IgD-negative memory B cell (primary cell): ENCODE measurements at regions not wholly inside any gene's neighbourhood (a gene's known extent, or its start where the extent isn't known, plus 50 kb on each side); places are given as distances from the start of the nearest gene placed in this dataset.
"Not testable (repeated sequence)": the region's sequence is repeated elsewhere in the genome, so short reads cannot be mapped to it uniquely, and the experiment has no call there.

Source experiments
- H3K27ac Mint-ChIP-seq, 3 donors: one replicate each; pipeline ENCODE4 v1.8.0; 2020 to 2022; ENCODE audit warnings: mild to moderate bottlenecking in 3 of 3, mixed read lengths in 3 of 3, moderate library complexity in 1 of 3
- H3K27me3 Mint-ChIP-seq: one replicate; pipeline ENCODE4 v1.8.0; 2021; ENCODE audit warnings: mixed read lengths
- H3K36me3 Mint-ChIP-seq: one replicate; pipeline ENCODE4 v1.8.0; 2020; ENCODE audit warnings: mild to moderate bottlenecking, mixed read lengths
- H3K4me1 Mint-ChIP-seq, 3 donors: one replicate each; pipeline ENCODE4 v1.8.0; 2020 to 2022; ENCODE audit warnings: mixed read lengths in 3 of 3, mild to moderate bottlenecking in 1 of 3
- H3K4me3 Mint-ChIP-seq, 4 donors: one replicate each; pipeline ENCODE4 v1.8.0; 2020 to 2022; ENCODE audit warnings: mild to moderate bottlenecking in 4 of 4, mixed read lengths in 4 of 4, moderate library complexity in 3 of 4
- H3K9me3 Mint-ChIP-seq, 3 donors: one replicate each; pipeline ENCODE4 v1.8.0; 2020 to 2021; ENCODE audit warnings: mixed read lengths in 3 of 3, mild to moderate bottlenecking in 1 of 3

DNA sequence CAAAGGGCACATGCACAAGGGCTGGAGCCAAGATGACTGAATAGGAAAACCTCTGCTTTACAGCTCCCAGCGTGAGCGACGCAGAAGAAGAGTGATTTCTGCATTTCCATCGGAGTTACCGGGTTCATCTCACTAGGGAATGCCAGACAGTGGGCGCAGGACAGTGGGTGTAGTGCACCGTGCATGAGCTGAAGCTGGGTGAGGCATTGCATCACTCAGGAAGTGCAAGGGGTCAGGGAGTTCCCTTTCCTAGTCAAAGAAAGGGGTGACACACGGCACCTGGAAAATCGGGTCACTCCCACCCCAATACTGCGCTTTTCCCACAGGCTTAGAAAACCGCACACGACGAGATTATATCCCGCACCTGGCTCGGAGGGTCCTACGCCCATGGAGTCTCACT, 64.5 kb upstream of the HTR1E start:
- H3K9me3 Mint-ChIP-seq, result peaks cover 8 to 35% (median 32%) of the 10 kb centered on the region in 3 donors
- H3K27me3 Mint-ChIP-seq, H3K36me3 Mint-ChIP-seq, H3K4me1 Mint-ChIP-seq, H3K4me3 Mint-ChIP-seq, H3K27ac Mint-ChIP-seq: not testable (repeated sequence)

DNA sequence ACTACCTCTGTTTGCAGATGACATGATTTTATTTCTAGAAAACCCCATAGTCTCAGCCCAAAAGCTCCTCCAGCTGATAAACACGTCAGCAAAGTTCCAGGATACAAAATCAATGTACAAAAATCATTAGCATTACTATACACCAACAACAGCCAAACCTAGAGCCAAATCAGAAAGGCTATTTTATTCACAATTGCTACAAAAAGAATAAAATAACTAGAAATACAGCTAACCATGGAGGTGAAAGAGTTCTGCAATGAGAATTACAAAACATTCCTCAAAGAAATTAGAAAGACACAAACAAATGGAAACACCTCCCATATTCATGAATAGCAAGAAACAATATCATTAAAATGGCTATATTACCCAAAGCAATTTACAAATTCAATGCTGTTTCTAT, 65.6 kb upstream of the HTR1E start:
- H3K36me3 Mint-ChIP-seq, result no peaks in the 10 kb centered on the region
- no peaks in the 10 kb centered on the region for H3K27me3 Mint-ChIP-seq
- H3K27ac Mint-ChIP-seq, result no peak overlapping the region
- peaks cover 8 to 38% (median 33%) of the 10 kb centered on the region in 3 donors for H3K9me3 Mint-ChIP-seq
- H3K4me3 Mint-ChIP-seq, result no peak overlapping the region
- no peaks in the 10 kb centered on the region for H3K4me1 Mint-ChIP-seq

DNA sequence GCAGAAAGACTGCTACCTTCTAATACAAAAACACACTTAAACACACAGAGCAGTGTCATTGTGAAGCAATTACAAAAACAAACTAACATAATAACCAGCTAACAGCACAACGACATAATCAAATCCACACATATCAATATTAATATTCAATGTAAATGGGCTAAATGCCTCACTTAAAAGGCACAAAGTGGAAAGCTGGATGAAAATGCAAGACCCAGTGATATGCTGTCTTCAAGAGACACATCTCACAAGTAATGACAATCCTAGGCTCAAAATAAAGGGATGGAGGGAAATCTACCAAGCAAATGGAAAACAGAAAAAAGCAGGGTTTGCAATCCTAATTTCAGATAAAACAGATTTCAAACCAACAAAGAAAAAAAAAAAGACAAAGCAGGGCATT, 67.8 kb upstream of the HTR1E start:
- Mint-ChIP-seq H3K27me3 (no peaks in the 10 kb centered on the region), H3K9me3 (peaks cover 8 to 38% (median 32%) of the 10 kb centered on the region in 3 donors), H3K36me3 (no peaks in the 10 kb centered on the region), H3K4me3 (no peak overlapping the region), H3K4me1 (no peaks in the 10 kb centered on the region), H3K27ac (no peak overlapping the region)

DNA sequence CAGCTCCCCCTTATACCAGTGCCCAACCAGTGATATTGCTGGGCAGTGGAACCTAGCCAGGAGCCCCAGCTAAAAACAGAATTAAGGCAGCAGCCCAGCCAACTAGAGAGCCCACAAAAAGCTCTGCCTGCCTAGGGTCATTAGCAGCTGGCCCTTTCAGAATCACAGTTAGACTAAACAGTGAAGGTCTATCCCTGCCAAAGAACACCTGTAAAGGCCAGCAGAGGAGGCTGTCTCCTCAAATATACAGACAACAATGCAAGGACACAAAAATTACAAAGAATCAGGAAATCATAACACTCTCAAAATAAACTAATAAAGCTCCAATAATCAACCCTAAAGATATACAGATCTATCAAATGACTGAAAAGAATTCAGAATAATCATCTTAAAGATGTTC, 77.8 kb upstream of the HTR1E start:
- Mint-ChIP-seq H3K36me3 (no peaks in the 10 kb centered on the region), H3K4me3 (no peak overlapping the region), H3K27me3 (no peaks in the 10 kb centered on the region), H3K9me3 (peaks cover 0 to 1% (median 0%) of the 10 kb centered on the region in 3 donors), H3K27ac (no peak overlapping the region), H3K4me1 (no peaks in the 10 kb centered on the region)

DNA sequence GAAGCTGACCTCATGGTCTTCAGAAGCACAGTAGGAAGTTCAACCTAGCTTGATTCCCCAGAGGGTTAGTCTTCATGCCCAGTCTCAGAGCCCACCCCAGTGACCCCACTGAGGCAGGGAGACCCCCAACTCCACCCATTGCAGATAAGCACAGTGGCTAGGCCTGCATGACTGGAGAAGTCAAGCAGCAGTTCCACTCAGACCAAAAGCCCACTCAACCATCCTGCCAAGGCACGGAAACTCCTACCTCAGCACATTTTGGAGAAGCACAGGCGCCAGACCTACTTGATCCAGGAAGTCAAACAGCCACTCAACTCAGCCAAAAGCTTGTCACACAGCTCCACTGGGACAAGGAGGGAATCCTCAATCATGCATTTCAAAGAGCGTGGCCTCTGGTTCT, 78.4 kb upstream of the HTR1E start:
- no peaks in the 10 kb centered on the region for H3K36me3 Mint-ChIP-seq
- no peak overlapping the region for H3K4me3 Mint-ChIP-seq
- H3K27me3 Mint-ChIP-seq, result no peaks in the 10 kb centered on the region
- H3K9me3 Mint-ChIP-seq, result peaks cover 0 to 3% (median 0%) of the 10 kb centered on the region in 3 donors
- H3K27ac Mint-ChIP-seq, result no peak overlapping the region
- no peaks in the 10 kb centered on the region for H3K4me1 Mint-ChIP-seq

DNA sequence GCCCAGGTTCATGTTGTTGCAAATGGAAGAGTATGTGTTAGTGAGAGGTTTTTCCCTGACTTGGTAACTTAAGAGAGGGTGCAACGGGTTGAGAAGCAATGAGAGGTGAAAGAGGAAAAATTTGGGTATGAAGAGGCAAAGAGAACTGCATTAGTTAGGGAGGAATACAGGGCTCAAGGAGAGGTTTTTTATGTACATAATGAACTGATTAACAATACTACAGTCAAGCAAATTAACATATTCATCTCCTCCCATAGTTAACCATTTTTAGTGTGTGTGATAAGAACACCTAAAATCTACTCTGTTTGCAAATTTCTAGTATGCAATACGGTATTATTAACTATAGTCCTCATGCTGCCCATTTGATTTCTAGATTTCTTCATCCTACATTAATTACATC, 79.5 kb upstream of the HTR1E start:
- H3K4me1 Mint-ChIP-seq, result no peaks in the 10 kb centered on the region

DNA sequence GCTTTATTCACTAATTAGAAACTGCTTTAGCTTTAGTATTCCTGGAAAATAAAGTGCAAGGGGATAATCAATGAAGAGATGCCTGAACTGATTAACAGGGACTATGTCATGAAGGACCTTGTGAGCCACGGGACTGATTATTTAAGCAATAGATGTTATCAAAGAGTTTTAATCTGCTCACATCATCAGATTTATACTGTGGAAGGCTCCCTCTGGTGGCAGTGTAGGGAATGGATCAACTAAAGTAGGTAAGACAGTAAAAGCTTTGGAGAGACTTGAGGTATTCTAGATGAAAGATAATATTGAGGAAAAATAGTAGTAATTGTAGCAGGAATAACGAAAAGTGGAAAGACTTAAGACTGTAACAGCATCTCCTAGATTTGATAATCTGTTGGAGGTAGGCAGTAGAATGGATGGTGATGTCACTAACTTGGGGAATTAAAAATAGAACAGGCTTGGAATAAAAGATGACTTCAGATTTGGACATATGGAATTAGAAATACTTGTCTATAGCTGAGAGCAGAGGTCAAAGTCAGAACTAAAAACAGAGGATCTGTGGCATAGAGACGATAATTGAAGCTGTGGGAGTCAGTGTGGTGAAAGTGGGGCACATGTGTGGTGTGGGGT, 80.3 kb upstream of the HTR1E start:
- Mint-ChIP-seq H3K27me3 (no peaks in the 10 kb centered on the region), H3K36me3 (no peaks in the 10 kb centered on the region), H3K9me3 (peaks cover 0 to 3% (median 0%) of the 10 kb centered on the region in 3 donors), H3K4me3 (no peak overlapping the region), H3K4me1 (no peaks in the 10 kb centered on the region), H3K27ac (no peak overlapping the region)

More for the DNA sequence above, 79.5 kb upstream of the HTR1E start:
- H3K27me3 Mint-ChIP-seq, result no peaks in the 10 kb centered on the region
- no peaks in the 10 kb centered on the region for H3K36me3 Mint-ChIP-seq
- H3K9me3 Mint-ChIP-seq, result peaks cover 0 to 3% (median 0%) of the 10 kb centered on the region in 3 donors
- no peak overlapping the region for H3K4me3 Mint-ChIP-seq
- H3K27ac Mint-ChIP-seq, result no peak overlapping the region

DNA sequence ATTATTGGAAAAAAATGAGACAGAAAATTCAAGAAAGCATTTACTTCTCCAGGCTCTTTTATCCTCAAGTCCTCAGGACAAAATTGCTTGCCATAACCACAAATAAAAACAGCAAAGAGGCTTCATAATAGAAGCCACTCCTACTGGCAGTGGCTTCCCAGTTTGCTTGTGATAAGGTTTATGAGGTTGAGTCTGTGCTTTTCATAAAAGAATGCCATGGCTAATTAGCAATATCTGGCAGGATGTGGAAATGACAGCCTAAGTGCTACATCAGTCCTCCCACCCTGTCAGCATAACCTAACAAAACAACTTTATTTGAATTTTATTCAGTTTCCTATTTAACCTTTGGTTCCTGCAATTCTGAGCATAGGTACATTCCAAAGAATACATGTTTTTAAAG, 80.9 kb upstream of the HTR1E start:
- H3K27ac Mint-ChIP-seq, result no peak overlapping the region
- H3K27me3 Mint-ChIP-seq, result no peaks in the 10 kb centered on the region
- H3K9me3 Mint-ChIP-seq, result peaks cover 0 to 3% (median 0%) of the 10 kb centered on the region in 3 donors
- no peaks in the 10 kb centered on the region for H3K4me1 Mint-ChIP-seq
- no peak overlapping the region for H3K4me3 Mint-ChIP-seq
- H3K36me3 Mint-ChIP-seq, result no peaks in the 10 kb centered on the region

DNA sequence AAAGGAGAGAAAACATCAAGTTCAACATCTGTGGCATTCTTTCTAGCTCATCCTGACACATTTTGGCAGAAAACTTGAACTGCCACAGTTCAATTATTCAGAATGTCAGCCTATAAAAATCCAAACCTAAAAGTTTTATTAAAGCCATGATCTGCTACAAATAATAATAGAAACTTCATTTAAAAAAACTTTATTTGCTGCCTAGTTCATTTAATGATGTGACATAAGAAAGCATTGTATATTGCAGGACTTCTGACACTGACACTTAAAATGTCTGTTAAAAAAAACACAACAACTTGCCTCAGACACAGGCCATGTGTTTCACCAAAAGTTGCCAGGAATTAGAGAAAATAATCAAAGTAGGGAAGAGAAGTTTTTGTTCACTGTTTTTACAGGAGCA, 88.3 kb upstream of the HTR1E start:
- Mint-ChIP-seq H3K27me3 (peaks cover 6% of the 10 kb centered on the region), H3K4me3 (no peak overlapping the region), H3K9me3 (peaks cover 0 to 2% (median 0%) of the 10 kb centered on the region in 3 donors), H3K4me1 (no peaks in the 10 kb centered on the region), H3K27ac (no peak overlapping the region), H3K36me3 (no peaks in the 10 kb centered on the region)

DNA sequence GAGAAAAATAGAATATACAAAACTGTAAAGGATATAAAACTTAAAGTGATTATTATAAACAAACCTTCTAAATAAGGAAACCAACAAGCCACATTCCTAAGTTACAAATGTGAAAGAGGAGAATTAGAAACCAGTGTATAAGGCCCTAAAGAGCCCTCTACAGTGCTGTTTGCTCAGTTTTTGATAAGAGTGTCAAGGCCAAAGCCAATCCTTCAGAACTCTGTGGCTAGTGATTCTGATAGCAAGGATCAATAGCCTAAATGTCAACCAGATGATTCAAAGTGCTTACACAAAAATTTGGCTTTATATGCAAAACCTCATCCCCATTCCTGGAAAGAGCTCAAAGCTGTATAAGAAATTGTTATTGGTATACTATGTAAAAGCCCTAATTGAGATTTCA, 104.6 kb upstream of the HTR1E start:
- Mint-ChIP-seq H3K27me3 (peaks cover 1% of the 10 kb centered on the region), H3K9me3 (no peaks in the 10 kb centered on the region), H3K4me1 (peaks cover 0 to 3% (median 0%) of the 10 kb centered on the region in 3 donors), H3K36me3 (no peaks in the 10 kb centered on the region), H3K4me3 (no peak overlapping the region), H3K27ac (no peak overlapping the region)

DNA sequence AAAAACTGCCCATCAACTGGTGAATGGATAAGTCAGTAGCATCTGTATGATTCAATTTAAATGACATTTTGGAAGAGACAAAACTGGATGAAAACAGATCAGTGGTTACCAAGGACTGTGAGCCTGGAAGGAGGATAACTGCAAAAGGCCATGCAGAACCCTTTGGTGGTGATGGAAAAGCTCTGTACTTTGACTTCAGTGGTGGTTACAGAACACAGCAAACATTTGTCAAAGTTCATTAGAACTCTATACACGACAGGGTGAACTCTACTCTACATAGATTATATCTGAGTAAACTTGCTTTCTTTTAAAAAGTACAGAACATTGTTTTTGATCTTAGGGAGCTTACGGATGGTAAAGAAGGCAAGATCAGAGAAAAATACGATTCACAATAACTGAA, 111.9 kb upstream of the HTR1E start:
- no peak overlapping the region for H3K4me3 Mint-ChIP-seq
- H3K9me3 Mint-ChIP-seq, result no peaks in the 10 kb centered on the region
- H3K36me3 Mint-ChIP-seq, result no peaks in the 10 kb centered on the region
- H3K27me3 Mint-ChIP-seq, result peaks cover 1% of the 10 kb centered on the region
- H3K27ac Mint-ChIP-seq, result no peak overlapping the region
- peaks cover 0 to 6% (median 2%) of the 10 kb centered on the region in 3 donors for H3K4me1 Mint-ChIP-seq

DNA sequence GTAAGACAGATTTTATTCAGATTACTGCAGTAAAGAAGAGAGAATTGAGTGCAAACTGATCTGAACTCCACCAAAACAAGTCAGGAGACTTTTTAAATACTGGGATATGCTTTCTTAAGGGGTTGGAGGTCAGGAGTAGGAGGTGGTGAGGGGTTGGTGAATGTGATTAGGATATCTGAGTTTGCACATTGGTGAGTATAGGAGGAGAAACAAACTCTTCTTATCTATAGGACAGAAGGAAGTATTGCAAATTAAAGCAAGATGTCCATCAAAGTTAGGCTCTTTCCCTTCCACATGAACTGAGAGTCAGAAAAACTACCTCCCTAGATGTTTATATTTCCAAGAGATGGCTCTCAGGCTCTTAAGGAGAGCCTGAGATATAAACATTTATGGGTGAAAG, 114.6 kb upstream of the HTR1E start:
- H3K4me1 Mint-ChIP-seq, result peaks cover 0 to 4% (median 2%) of the 10 kb centered on the region in 3 donors
- no peaks in the 10 kb centered on the region for H3K27me3 Mint-ChIP-seq
- peaks cover 0 to 4% (median 2%) of the 10 kb centered on the region in 3 donors for H3K9me3 Mint-ChIP-seq
- H3K4me3 Mint-ChIP-seq, result no peak overlapping the region
- no peak overlapping the region for H3K27ac Mint-ChIP-seq
- H3K36me3 Mint-ChIP-seq, result no peaks in the 10 kb centered on the region

DNA sequence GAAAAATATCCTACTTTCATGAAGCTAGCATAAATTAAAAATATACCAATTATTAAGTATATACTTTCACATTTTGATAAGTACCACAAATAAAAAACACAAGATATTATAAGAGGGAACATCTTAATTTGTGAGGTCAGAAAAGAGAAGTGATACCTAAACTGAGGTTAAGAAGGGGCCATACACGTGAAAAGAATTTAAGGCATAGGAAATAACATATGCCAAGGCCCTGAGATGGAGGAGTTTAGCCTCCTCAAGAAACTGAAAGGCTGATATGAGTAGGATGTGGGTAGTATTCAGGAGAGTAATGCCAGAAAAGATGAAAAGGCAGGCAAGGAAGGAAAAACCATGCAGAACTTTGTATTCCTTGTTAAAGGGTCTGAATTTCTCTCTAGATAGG, 116.6 kb upstream of the HTR1E start:
- Mint-ChIP-seq H3K4me1 (peaks cover 0 to 2% (median 2%) of the 10 kb centered on the region in 3 donors), H3K4me3 (no peak overlapping the region), H3K27ac (no peak overlapping the region), H3K36me3 (no peaks in the 10 kb centered on the region), H3K27me3 (peaks cover 1% of the 10 kb centered on the region), H3K9me3 (peaks cover 0 to 4% (median 3%) of the 10 kb centered on the region in 3 donors)

DNA sequence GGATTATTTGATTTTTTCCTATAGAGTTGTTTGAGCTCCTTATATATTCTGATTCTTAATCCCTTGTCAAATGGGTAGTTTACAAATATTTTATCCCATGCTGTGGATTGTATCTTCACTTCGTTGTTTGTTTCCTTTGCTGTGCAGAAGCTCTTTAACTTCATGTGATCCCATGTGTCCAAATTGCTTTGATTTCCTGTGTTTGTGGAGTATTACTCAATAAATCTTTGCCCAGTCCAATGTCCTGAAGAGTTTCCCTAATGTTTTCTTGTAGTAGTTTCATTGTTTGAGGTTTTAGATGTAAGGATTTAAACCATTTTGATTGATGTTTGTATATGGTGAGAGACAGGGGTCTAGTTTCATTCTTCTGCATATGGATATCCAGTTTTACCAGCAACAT, 143.7 kb upstream of the HTR1E start:
- Mint-ChIP-seq H3K27me3 (no peaks in the 10 kb centered on the region), H3K36me3 (no peaks in the 10 kb centered on the region), H3K27ac (no peak overlapping the region), H3K4me1 (no peaks in the 10 kb centered on the region), H3K4me3 (no peak overlapping the region), H3K9me3 (no peaks in the 10 kb centered on the region)

DNA sequence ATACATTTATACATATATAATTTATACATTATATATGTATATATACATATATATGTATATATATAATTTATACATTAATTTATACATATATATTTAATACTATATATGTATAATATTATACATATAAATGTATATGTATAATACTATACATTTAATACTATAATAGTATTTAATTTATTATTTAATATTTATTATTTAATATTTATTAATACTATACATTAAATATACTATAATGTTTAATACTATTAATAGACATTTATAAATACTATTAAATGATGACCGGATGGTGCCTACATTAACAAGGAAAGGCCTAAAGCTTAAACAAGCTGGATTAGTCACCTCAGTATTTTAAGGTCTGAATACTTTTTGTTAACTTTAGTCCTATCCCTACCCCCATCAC, 145.9 kb upstream of the HTR1E start:
- Mint-ChIP-seq H3K27ac (no peak overlapping the region), H3K9me3 (peaks cover 0 to 2% (median 0%) of the 10 kb centered on the region in 3 donors), H3K4me1 (no peaks in the 10 kb centered on the region)

DNA sequence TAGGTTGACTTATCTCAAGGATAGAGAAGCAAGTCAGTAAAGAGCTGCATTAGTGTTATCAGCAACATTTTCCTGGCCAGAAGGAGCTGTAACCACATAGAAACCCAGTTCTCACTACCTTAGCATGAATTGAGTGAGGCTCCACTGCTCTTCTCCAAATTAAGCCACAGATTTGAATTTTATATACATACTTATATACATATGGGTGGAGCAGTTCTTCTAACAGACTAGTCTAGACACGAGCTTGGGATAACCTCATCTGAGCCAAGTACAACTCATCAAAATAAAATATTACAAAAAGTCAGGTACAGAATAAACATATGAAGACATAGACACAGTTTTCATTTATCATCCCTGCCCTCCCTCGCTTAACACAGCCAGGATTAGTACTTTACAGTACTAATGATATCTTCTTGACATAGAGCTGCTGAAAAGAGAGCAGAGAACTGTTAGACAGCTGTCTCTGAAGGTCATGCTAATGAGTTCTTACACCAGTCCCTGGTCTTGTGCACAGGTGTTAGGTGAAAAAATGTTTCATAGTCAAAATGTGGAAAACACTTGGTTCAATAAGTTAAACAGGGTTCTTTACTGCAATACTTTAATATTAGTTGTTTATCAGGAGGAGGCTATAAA, 147.4 kb upstream of the HTR1E start:
- Mint-ChIP-seq H3K27me3 (no peaks in the 10 kb centered on the region), H3K4me3 (no peak overlapping the region), H3K36me3 (no peaks in the 10 kb centered on the region), H3K27ac (no peak overlapping the region), H3K4me1 (no peaks in the 10 kb centered on the region), H3K9me3 (peaks cover 0 to 2% (median 0%) of the 10 kb centered on the region in 3 donors)

More for the DNA sequence above, 145.9 kb upstream of the HTR1E start:
- Mint-ChIP-seq H3K36me3 (no peaks in the 10 kb centered on the region), H3K4me3 (no peak overlapping the region), H3K27me3 (no peaks in the 10 kb centered on the region)
